H9 (cell line): ENCODE measurements at regions not wholly inside any gene's neighbourhood (a gene's known extent, or its start where the extent isn't known, plus 50 kb on each side); places are given as distances from the start of the nearest gene placed in this dataset.
"Not testable (repeated sequence)": the region's sequence is repeated elsewhere in the genome, so short reads cannot be mapped to it uniquely, and the experiment has no call there.

ENCODE experiments used
- DNase-seq: peaks from one replicate; pipeline ENCODE4 v3.0.0-alpha.2; 2017
- H2AFZ ChIP-seq: one replicate; pipeline ENCODE4 v1.6.1; 2013; ENCODE audit warnings: mild to moderate bottlenecking, low read length, control low read depth, moderate library complexity
- H2AK5ac ChIP-seq: 2 replicates; pipeline ENCODE4 v1.6.1; 2013; ENCODE audit warnings: low read length, control low read depth, mixed read lengths; ENCODE audit not compliant: insufficient read length
- H2BK120ac ChIP-seq: one replicate; pipeline ENCODE4 v1.6.1; 2013; ENCODE audit warnings: low read depth, mild to moderate bottlenecking, low read length, control low read depth, inconsistent platforms; ENCODE audit not compliant: poor library complexity, severe bottlenecking
- H2BK12ac ChIP-seq: 2 replicates; pipeline ENCODE4 v1.6.1; 2013; ENCODE audit warnings: low read length, control low read depth, mixed read lengths, low read depth; ENCODE audit not compliant: insufficient read length
- H2BK15ac ChIP-seq: 2 replicates; pipeline ENCODE4 v1.6.1; 2013; ENCODE audit warnings: low read depth, low read length, control low read depth
- H2BK20ac ChIP-seq: one replicate; pipeline ENCODE4 v1.6.1; 2013; ENCODE audit warnings: low read depth, mild to moderate bottlenecking, low read length, control low read depth, inconsistent platforms; ENCODE audit not compliant: poor library complexity, severe bottlenecking
- H2BK5ac ChIP-seq: 2 replicates; pipeline ENCODE4 v1.6.1; 2013; ENCODE audit warnings: low read length, control low read depth, mixed read lengths; ENCODE audit not compliant: insufficient read length
- H3K14ac ChIP-seq: 2 replicates; pipeline ENCODE4 v1.6.1; 2013; ENCODE audit warnings: low read length, control low read depth; ENCODE audit not compliant: insufficient read depth
- H3K18ac ChIP-seq: 2 replicates; pipeline ENCODE4 v1.6.1; 2013; ENCODE audit warnings: low read depth, mild to moderate bottlenecking, mixed read lengths, low read length, control low read depth; ENCODE audit not compliant: insufficient read length
- H3K23ac ChIP-seq: 2 replicates; pipeline ENCODE4 v1.6.1; 2013; ENCODE audit warnings: low read length, control low read depth, mixed read lengths, low read depth; ENCODE audit not compliant: insufficient read length
- H3K23me2 ChIP-seq: 2 replicates; pipeline ENCODE4 v1.6.1; 2013; ENCODE audit warnings: low read depth, mild to moderate bottlenecking, mixed read lengths, low read length, control low read depth; ENCODE audit not compliant: insufficient read length, poor library complexity, severe bottlenecking
- H3K27ac ChIP-seq: 2 replicates; pipeline ENCODE4 v1.5.1; 2013; ENCODE audit warnings: low read length, control low read depth, mixed read lengths, low read depth; ENCODE audit not compliant: insufficient read length
- H3K27me3 ChIP-seq: 2 replicates; pipeline ENCODE4 v1.6.1; 2013; ENCODE audit warnings: low read length, control low read depth, inconsistent platforms; ENCODE audit not compliant: insufficient read depth
- H3K4ac ChIP-seq: 2 replicates; pipeline ENCODE4 v1.6.1; 2013; ENCODE audit warnings: low read depth, mild to moderate bottlenecking, control low read depth, inconsistent platforms, low read length, moderate library complexity
- H3K4me1 ChIP-seq: 2 replicates; pipeline ENCODE4 v1.6.1; 2013; ENCODE audit warnings: low read length, control low read depth, inconsistent platforms; ENCODE audit not compliant: insufficient read depth
- H3K4me2 ChIP-seq: 2 replicates; pipeline ENCODE4 v1.6.1; 2013; ENCODE audit warnings: low read length, control low read depth, mixed read lengths; ENCODE audit not compliant: insufficient read length, insufficient read depth
- H3K56ac ChIP-seq: 2 replicates; pipeline ENCODE4 v1.6.1; 2013; ENCODE audit warnings: low read depth, mild to moderate bottlenecking, mixed read lengths, low read length, control low read depth; ENCODE audit not compliant: insufficient read length
- H3K79me1 ChIP-seq: 2 replicates; pipeline ENCODE4 v1.6.1; 2013; ENCODE audit warnings: low read depth, mild to moderate bottlenecking, moderate library complexity, low read length, control low read depth, inconsistent platforms; ENCODE audit not compliant: insufficient read depth, poor library complexity, severe bottlenecking
- H3K79me2 ChIP-seq: 2 replicates; pipeline ENCODE4 v1.6.1; 2013; ENCODE audit warnings: low read length, control low read depth, inconsistent platforms; ENCODE audit not compliant: insufficient read depth
- H3K9ac ChIP-seq: 2 replicates; pipeline ENCODE4 v1.6.1; 2013; ENCODE audit warnings: low read length, control low read depth, mixed read lengths; ENCODE audit not compliant: insufficient read length; ENCODE audit errors: extremely low read depth
- H3K9me3 ChIP-seq: one replicate; pipeline ENCODE4 v1.6.1; 2013; ENCODE audit warnings: low read depth, low read length, inconsistent platforms; ENCODE audit not compliant: control insufficient read depth
- H3T11ph ChIP-seq: one replicate; pipeline ENCODE4 v1.6.1; 2013; ENCODE audit warnings: mild to moderate bottlenecking, low read length, control low read depth, inconsistent platforms
- H4K20me1 ChIP-seq: one replicate; pipeline ENCODE4 v1.6.1; 2013; ENCODE audit not compliant: control insufficient read depth, insufficient read length, insufficient read depth
- H4K5ac ChIP-seq: 2 replicates; pipeline ENCODE4 v1.6.1; 2013; ENCODE audit warnings: low read depth, mild to moderate bottlenecking, mixed read lengths, low read length, control low read depth; ENCODE audit not compliant: insufficient read length
- H4K8ac ChIP-seq: replicated peaks from 2 replicates; pipeline ENCODE4 v1.6.1; 2013; ENCODE audit warnings: low read length, control low read depth, mixed read lengths, low read depth; ENCODE audit not compliant: insufficient read length
- H4K91ac ChIP-seq: 2 replicates; pipeline ENCODE4 v1.6.1; 2013; ENCODE audit warnings: low read depth, mild to moderate bottlenecking, moderate library complexity, mixed read lengths, low read length, control low read depth; ENCODE audit not compliant: insufficient read length
- H3K27ac Mint-ChIP-seq, 3 experiments: 2 replicates in 2 of 3; 3 replicates in 1 of 3; pipeline ENCODE4 v1.8.0; 2020 to 2021; ENCODE audit warnings: mixed read lengths in 3 of 3, mild to moderate bottlenecking in 1 of 3, moderate library complexity in 1 of 3
- H3K27me3 Mint-ChIP-seq: 2 replicates; pipeline ENCODE4 v1.8.0; 2021; ENCODE audit warnings: low read depth, mild to moderate bottlenecking, moderate library complexity, mixed read lengths
- H3K36me3 Mint-ChIP-seq, 3 experiments: 2 replicates in 2 of 3; 3 replicates in 1 of 3; pipeline ENCODE4 v1.8.0; 2020 to 2021; ENCODE audit warnings: low read depth in 3 of 3, mixed read lengths in 3 of 3; ENCODE audit not compliant: insufficient read depth in 1 of 3
- H3K4me1 Mint-ChIP-seq, 2 experiments: 2 replicates each; pipeline ENCODE4 v1.8.0; 2020; ENCODE audit warnings: mixed read lengths in 2 of 2
- H3K4me3 Mint-ChIP-seq, 2 experiments: 2 replicates in 1 of 2; 3 replicates in 1 of 2; pipeline ENCODE4 v1.8.0; 2020 to 2021; ENCODE audit warnings: mild to moderate bottlenecking in 2 of 2, mixed read lengths in 2 of 2, moderate library complexity in 1 of 2
- H3K9me3 Mint-ChIP-seq, 2 experiments: 2 replicates in 1 of 2; 3 replicates in 1 of 2; pipeline ENCODE4 v1.8.0; 2020; ENCODE audit warnings: mild to moderate bottlenecking in 2 of 2, mixed read lengths in 2 of 2, moderate library complexity in 1 of 2
- WGBS: extraction: QIAGEN DNeasy Blood & Tissue Kit; methylation state at CpG from one replicate; pipeline ENCODE4 v1.1.7; 2013; ENCODE audit warnings: missing lambda C conversion rate, low lambda C conversion rate, mixed read lengths; ENCODE audit not compliant: insufficient read length; ENCODE audit errors: extremely low coverage; 5-methylcytosine and 5-hydroxymethylcytosine counted together
- TF ChIP-seq, protein P1 (sequence below): fragments of 200-600 bp; sonication (generic); conservative IDR thresholded peaks from 3 replicates; pipeline ENCODE4 v1.8.0; 2021; ENCODE audit warnings: antibody characterized with exemption, mild to moderate bottlenecking

DNA sequence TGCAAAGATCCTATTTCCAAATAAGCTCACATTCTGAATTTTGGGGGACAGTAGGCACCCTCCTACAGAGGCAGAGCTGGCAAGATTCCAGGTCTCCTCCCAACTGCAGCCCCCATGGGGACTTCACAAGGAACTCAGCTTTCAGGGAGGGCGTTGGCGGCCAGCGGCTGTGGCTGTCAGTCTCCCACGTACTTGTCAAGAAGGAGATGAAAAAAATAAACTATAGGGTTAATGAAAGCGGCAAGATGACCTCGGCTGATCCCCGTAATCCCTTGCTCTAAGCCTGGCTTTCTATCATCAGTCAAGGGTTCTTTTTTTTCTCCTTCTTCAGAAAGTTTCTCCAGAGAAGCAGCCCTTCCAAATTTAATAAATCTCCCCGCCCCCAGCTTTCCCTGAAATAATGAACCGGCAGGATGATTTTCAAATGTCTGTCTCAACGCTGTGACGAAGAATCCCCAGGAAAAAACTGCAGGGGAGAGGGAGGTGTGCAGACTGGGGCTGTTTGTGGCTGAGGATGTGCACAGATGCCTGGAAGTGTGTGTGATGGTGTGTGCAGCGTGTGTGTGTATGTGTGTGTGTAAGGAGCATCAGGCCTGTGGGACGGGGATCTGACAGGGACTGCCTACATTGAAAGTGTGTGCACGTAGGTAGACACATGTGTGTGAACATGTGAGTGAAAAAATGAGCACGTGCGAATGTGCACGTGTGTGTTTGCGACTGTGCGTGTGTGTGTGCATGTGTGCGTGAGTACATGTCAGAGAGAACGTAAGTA, 78.7 kb downstream of the SLC2A10 start:
- TF ChIP-seq, protein P1, sequence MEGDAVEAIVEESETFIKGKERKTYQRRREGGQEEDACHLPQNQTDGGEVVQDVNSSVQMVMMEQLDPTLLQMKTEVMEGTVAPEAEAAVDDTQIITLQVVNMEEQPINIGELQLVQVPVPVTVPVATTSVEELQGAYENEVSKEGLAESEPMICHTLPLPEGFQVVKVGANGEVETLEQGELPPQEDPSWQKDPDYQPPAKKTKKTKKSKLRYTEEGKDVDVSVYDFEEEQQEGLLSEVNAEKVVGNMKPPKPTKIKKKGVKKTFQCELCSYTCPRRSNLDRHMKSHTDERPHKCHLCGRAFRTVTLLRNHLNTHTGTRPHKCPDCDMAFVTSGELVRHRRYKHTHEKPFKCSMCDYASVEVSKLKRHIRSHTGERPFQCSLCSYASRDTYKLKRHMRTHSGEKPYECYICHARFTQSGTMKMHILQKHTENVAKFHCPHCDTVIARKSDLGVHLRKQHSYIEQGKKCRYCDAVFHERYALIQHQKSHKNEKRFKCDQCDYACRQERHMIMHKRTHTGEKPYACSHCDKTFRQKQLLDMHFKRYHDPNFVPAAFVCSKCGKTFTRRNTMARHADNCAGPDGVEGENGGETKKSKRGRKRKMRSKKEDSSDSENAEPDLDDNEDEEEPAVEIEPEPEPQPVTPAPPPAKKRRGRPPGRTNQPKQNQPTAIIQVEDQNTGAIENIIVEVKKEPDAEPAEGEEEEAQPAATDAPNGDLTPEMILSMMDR = no peak
- H3K9ac ChIP-seq = no peak overlapping the region
- no peak overlapping the region for H4K8ac ChIP-seq
- no peak overlapping the region for H3K56ac ChIP-seq
- no peak overlapping the region for H2BK12ac ChIP-seq
- Mint-ChIP-seq H3K36me3 (peaks cover 0 to 2% (median 0%) of the 10 kb centered on the region in 3 experiments; a peak in 1 of 7 replicates), H3K27me3 (peaks cover 2% of the 10 kb centered on the region), H3K27ac (no peak overlapping the region), H3K4me1 (peaks cover 10 to 14% of the 10 kb centered on the region in 2 experiments), H3K4me3 (no peak overlapping the region), H3K9me3 (no peaks in the 10 kb centered on the region)
- no CpG with 5 or more reads among the region's 21 CpGs for WGBS
- no peaks in the 10 kb centered on the region for H3K9me3 ChIP-seq
- H4K5ac ChIP-seq = no peak overlapping the region
- no peak overlapping the region for H3K27ac ChIP-seq
- no peaks in the 10 kb centered on the region for H3K27me3 ChIP-seq
- H3K4ac ChIP-seq = no peak overlapping the region
- H4K91ac ChIP-seq = no peak overlapping the region
- no peak overlapping the region for H2AFZ ChIP-seq
- H3K4me1 ChIP-seq = no peaks in the 10 kb centered on the region
- no peaks in the 10 kb centered on the region for H3K23me2 ChIP-seq
- H3K18ac ChIP-seq = no peak overlapping the region
- no peaks in the 10 kb centered on the region for H3K79me2 ChIP-seq
- H2BK5ac ChIP-seq = no peak overlapping the region
- no peaks in the 10 kb centered on the region for H4K20me1 ChIP-seq
- H3K79me1 ChIP-seq = no peaks in the 10 kb centered on the region
- no peak overlapping the region for H2BK120ac ChIP-seq
- H2BK15ac ChIP-seq = no peak overlapping the region
- no peak overlapping the region for H3K23ac ChIP-seq
- no peak overlapping the region for H2AK5ac ChIP-seq
- no peak overlapping the region for H3T11ph ChIP-seq
- H3K4me2 ChIP-seq = no peak overlapping the region
- H3K14ac ChIP-seq = no peak overlapping the region
- DNase-seq = no peak
- H2BK20ac ChIP-seq = no peak overlapping the region

DNA sequence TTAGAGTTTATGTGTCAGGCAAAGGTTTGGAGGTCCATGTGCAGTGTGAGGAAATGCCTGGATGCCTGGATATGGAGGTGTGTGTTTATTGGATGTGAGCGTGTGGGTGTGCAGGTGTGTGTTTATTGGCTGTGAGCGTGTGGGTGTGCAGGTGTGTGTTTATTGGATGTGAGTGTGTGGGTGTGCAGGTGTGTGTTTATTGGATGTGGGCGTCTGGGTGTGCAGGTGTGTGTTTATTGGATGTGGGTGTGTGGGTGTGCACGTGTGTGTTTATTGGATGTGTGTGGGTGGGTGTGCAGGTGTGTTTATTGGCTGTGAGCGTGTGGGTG, 79.3 kb downstream of the SLC2A10 start:
- not testable (repeated sequence) for H2AFZ ChIP-seq, H4K5ac ChIP-seq, H3K4me1 ChIP-seq, H3K4ac ChIP-seq, H3K14ac ChIP-seq, H3K79me1 ChIP-seq, H3K56ac ChIP-seq, H2BK5ac ChIP-seq, H2AK5ac ChIP-seq, H2BK12ac ChIP-seq, H3K9me3 ChIP-seq, H3T11ph ChIP-seq, H4K20me1 ChIP-seq, H3K9me3 Mint-ChIP-seq, H3K4me3 Mint-ChIP-seq, H2BK15ac ChIP-seq, H3K18ac ChIP-seq, H3K23ac ChIP-seq, H3K23me2 ChIP-seq, H2BK20ac ChIP-seq, DNase-seq, H3K9ac ChIP-seq, H3K27me3 Mint-ChIP-seq, H2BK120ac ChIP-seq, H3K4me2 ChIP-seq, H4K8ac ChIP-seq, H4K91ac ChIP-seq, H3K27ac ChIP-seq, H3K27ac Mint-ChIP-seq, H3K79me2 ChIP-seq, H3K27me3 ChIP-seq, H3K36me3 Mint-ChIP-seq
- no CpG with 5 or more reads among the region's 5 CpGs for WGBS
- peaks cover 10 to 14% of the 10 kb centered on the region in 2 experiments for H3K4me1 Mint-ChIP-seq
